Transverse colon (tissue), 4 donors: ENCODE measurements at regions not wholly inside any gene's neighbourhood (a gene's known extent, or its start where the extent isn't known, plus 50 kb on each side); places are given as distances from the start of the nearest gene placed in this dataset.
"Not testable (repeated sequence)": the region's sequence is repeated elsewhere in the genome, so short reads cannot be mapped to it uniquely, and the experiment has no call there.

Experiments
- DNase-seq: peaks from one replicate; pipeline ENCODE4 v3.0.0-alpha.2; 2019
- H3K27ac ChIP-seq, 4 donors: fragments of 200-600 bp; sonication (generic); 2 replicates each; pipeline ENCODE4 v1.5.1; 2016 to 2018; ENCODE audit warnings: inconsistent platforms in 4 of 4
- H3K27me3 ChIP-seq: fragments of 200-600 bp; sonication (generic); 2 replicates; pipeline ENCODE4 v1.5.1; 2017; ENCODE audit warnings: inconsistent platforms
- H3K36me3 ChIP-seq, 4 donors: fragments of 200-600 bp; sonication (generic); 2 replicates each; pipeline ENCODE4 v1.5.1; 2017 to 2019; ENCODE audit warnings: inconsistent platforms in 4 of 4
- H3K4me1 ChIP-seq, 4 donors: fragments of 200-600 bp; sonication (generic); 2 replicates each; pipeline ENCODE4 v1.5.1; 2017 to 2020; ENCODE audit warnings: inconsistent platforms in 4 of 4
- H3K4me3 ChIP-seq, 4 donors: fragments of 200-600 bp; sonication (generic); 1 replicate in 1 of 4; 2 replicates in 3 of 4; pipeline versions ENCODE4 v1.5.1 to v1.6.1; 2017 to 2019; ENCODE audit warnings: inconsistent platforms in 4 of 4
- H3K9me3 ChIP-seq, 2 donors: fragments of 200-600 bp; sonication (generic); 2 replicates each; pipeline ENCODE4 v1.5.1; 2017 to 2019; ENCODE audit warnings: inconsistent platforms in 2 of 2
- EP300 ChIP-seq: sonication (generic); formaldehyde crosslinking; IDR thresholded peaks from one replicate; pipeline ENCODE4 v1.6.1; 2017; ENCODE audit warnings: antibody characterized with exemption, low read depth
- POLR2A ChIP-seq: fragments of 450-650 bp; IDR thresholded peaks from one replicate; pipeline ENCODE4 v1.6.1; 2016; ENCODE audit warnings: antibody characterized with exemption, mild to moderate bottlenecking, moderate library complexity
- POLR2AphosphoS5 ChIP-seq, 3 donors: sonication (generic); formaldehyde crosslinking; IDR thresholded peaks; one replicate each; pipeline ENCODE4 v1.6.1; 2016; ENCODE audit warnings: antibody characterized with exemption in 3 of 3
- WGBS, 2 donors: methylation state at CpG; one replicate each; pipeline ENCODE4 v1.1.5; 2018; ENCODE audit warnings: low coverage in 1 of 2; 5-methylcytosine and 5-hydroxymethylcytosine counted together
- in situ Hi-C, 4 donors: fragments of 200-750 bp; cut with MboI; loops; one replicate each; pipeline versions ENCODE4 v1.15.0 to v1.15.1; 2017; ENCODE audit warnings: low sequenced_read_pairs in 3 of 4, low pct_ligation_motif_present in 1 of 4, low pct_unique_long_range_greater_than_20kb in 1 of 4
- intact Hi-C: fragments of 100-400 bp; cut with DNase I; formaldehyde crosslinking; loops from one replicate; pipeline ENCODE4 v1.15.1; 2023; ENCODE audit warnings: low total_unique reads
- TF ChIP-seq, protein P1 (sequence below), 5 experiments: fragments of 200-600 bp in 3 of 5; fragments of 450-650 bp in 2 of 5; sonication (generic) in 3 of 5; IDR thresholded peaks; 1 replicate in 2 of 5; 2 replicates in 3 of 5; pipeline ENCODE4 v1.5.1; 2016 to 2017; ENCODE audit warnings: antibody characterized with exemption in 5 of 5, inconsistent platforms in 3 of 5, mild to moderate bottlenecking in 2 of 5, moderate library complexity in 1 of 5

DNA sequence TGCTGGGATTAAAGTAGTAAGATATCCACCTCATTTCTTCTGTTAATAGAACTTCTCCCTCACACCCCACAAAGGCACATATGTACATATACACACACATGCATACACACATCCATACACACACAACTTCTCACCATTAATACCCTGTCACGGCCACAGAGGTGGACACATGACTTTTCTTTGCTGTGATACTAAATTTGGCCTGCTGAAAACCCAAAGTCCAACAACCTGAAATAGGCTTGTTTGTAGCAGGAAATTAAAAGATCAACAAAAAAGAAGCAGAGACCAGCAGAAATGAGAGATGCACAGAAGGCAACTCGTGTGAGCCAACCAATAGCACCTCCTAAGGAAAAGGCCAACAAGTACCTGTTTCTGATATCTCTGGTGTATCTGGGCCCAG lies 128.7 kb upstream of the PCGF5 start:
- Histone ChIP-seq H3K36me3 (no peaks in the 10 kb centered on the region), H3K4me3 (no peak overlapping the region), H3K27me3 (no peaks in the 10 kb centered on the region), H3K4me1 (no peaks in the 10 kb centered on the region), H3K9me3 (no peaks in the 10 kb centered on the region), H3K27ac (no peak overlapping the region)
- intact Hi-C loops (loop anchor here (10.0 kb wide), 1 partner anchor 153 kb away; no protein-coding TSS in a partner anchor), in situ Hi-C loops (no loop called here)
- no peak for TF ChIP-seq EP300
- TF ChIP-seq, protein P1, sequence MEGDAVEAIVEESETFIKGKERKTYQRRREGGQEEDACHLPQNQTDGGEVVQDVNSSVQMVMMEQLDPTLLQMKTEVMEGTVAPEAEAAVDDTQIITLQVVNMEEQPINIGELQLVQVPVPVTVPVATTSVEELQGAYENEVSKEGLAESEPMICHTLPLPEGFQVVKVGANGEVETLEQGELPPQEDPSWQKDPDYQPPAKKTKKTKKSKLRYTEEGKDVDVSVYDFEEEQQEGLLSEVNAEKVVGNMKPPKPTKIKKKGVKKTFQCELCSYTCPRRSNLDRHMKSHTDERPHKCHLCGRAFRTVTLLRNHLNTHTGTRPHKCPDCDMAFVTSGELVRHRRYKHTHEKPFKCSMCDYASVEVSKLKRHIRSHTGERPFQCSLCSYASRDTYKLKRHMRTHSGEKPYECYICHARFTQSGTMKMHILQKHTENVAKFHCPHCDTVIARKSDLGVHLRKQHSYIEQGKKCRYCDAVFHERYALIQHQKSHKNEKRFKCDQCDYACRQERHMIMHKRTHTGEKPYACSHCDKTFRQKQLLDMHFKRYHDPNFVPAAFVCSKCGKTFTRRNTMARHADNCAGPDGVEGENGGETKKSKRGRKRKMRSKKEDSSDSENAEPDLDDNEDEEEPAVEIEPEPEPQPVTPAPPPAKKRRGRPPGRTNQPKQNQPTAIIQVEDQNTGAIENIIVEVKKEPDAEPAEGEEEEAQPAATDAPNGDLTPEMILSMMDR (IDR thresholded peaks at IDR 0.05), result no peak
- TF ChIP-seq POLR2AphosphoS5 (IDR thresholded peaks at IDR 0.05), result no peak
- TF ChIP-seq POLR2A, result no peak
- 94 to 100% methylated on average over 1 to 2 of the region's 2 CpGs for WGBS, 2 donors
- DNase-seq, result no peak

DNA sequence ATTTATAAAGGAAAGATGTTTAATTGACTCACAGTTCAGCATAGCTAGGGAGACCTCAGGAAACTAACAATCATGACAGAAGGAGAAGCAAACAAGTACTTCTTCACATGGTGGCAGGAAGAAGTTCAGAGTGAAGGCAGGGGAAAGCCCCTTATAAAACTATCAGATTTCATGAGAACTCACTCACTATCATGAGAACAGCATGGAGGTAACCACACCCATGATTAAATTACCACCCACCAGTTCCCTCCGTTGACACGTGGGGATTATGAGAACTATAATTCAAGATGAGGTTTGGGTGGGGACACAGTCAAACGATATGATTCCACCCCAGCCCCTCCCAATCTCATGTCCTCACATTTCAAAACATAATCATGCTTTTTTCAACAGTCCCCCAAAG lies 124.2 kb upstream of the PCGF5 start:
- intact Hi-C loops, result loop anchor here (10.0 kb wide), 1 partner anchor 149 kb away; no protein-coding TSS in a partner anchor
- H3K27me3 ChIP-seq, result no peaks in the 10 kb centered on the region
- 55 to 66% methylated on average over 2 to 3 of the region's 3 CpGs for WGBS, 2 donors
- no peaks in the 10 kb centered on the region for H3K4me1 ChIP-seq
- TF ChIP-seq, protein P1 (IDR thresholded peaks at IDR 0.05), result no peak
- TF ChIP-seq POLR2AphosphoS5 (IDR thresholded peaks at IDR 0.05), result no peak
- TF ChIP-seq EP300, result no peak
- no peak for TF ChIP-seq POLR2A
- H3K36me3 ChIP-seq, result no peaks in the 10 kb centered on the region
- no peak overlapping the region for H3K4me3 ChIP-seq
- H3K9me3 ChIP-seq, result peaks cover 0 to 4% of the 10 kb centered on the region in 2 donors
- no peak overlapping the region for H3K27ac ChIP-seq
- in situ Hi-C loops, result no loop called here
- no peak for DNase-seq

DNA sequence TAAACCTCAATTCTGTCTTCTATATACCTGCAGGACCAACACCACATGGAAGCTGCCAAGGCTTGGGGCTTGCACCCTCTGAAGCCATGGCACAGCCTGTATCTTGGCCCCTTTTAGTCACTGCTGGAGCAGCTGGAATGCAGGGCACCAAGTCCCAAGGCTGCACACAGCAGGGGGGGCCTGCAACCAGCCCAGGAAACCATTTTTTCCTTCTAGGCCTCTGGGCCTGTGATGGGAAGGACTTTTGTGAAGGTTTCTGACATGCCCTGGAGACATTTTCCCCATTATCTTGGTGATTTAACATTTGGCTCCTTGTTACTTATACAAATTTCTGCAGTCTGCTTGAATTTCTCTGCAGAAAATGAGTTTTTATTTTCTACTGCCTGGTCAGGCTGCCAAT lies 123.2 kb upstream of the PCGF5 start:
- Histone ChIP-seq H3K27ac (no peak overlapping the region), H3K4me3 (no peak overlapping the region), H3K4me1 (no peaks in the 10 kb centered on the region), H3K9me3 (peaks cover 0 to 4% of the 10 kb centered on the region in 2 donors), H3K36me3 (no peaks in the 10 kb centered on the region), H3K27me3 (no peaks in the 10 kb centered on the region)
- intact Hi-C loops, result loop anchor here (10.0 kb wide), 1 partner anchor 147 kb away; no protein-coding TSS in a partner anchor
- no peak for TF ChIP-seq POLR2A
- TF ChIP-seq POLR2AphosphoS5 (IDR thresholded peaks at IDR 0.05), result no peak
- TF ChIP-seq EP300, result no peak
- TF ChIP-seq, protein P1 (IDR thresholded peaks at IDR 0.05), result no peak
- no peak for DNase-seq
- in situ Hi-C loops, result no loop called here

DNA sequence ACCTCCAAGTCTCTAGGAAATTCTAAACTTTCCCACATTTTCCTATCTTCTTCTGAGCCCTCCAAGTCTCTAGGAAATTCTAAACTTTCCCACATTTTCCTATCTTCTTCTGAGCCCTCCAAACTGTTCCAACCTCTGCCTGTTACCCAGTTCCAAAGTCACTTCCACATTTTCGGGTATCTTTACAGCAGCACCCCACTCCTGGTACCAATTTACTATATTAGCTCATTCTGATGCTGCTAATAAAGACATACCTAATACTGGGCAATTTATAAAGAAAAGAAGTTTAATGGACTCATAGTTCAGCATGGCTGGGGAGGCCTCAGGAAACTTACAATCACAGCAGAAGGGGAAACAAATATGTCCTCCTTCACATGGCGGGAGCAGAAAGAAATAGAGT lies 122.4 kb upstream of the PCGF5 start:
- H3K9me3 ChIP-seq, H3K27me3 ChIP-seq, H3K36me3 ChIP-seq, H3K27ac ChIP-seq, H3K4me1 ChIP-seq, H3K4me3 ChIP-seq, in situ Hi-C loops, DNase-seq: not testable (repeated sequence)
- intact Hi-C loops, result loop anchor here (10.0 kb wide), 1 partner anchor 147 kb away; no protein-coding TSS in a partner anchor
- 90 to 94% methylated on average over 1 to 2 of the region's 2 CpGs for WGBS, 2 donors
